ENCODE measurements at regions not wholly inside any gene's neighbourhood (a gene's known extent, or its start where the extent isn't known, plus 50 kb on each side); places are given as distances from the start of the nearest gene placed in this dataset.

- no peak for DNase-seq (ENCODE audit: low read depth in 1 of 2, low spot score in 1 of 2)
- no peak overlapping the region for H3K27ac ChIP-seq (replicated peaks)
These were observed 306.9 kb downstream of the SLITRK6 start for GRCh38 chr13:85492283-85492682.

GRCh38 chr13:85486663-85487062 lies 312.6 kb downstream of the SLITRK6 start:
- H3K27ac ChIP-seq (replicated peaks), result no peak overlapping the region
- TF ChIP-seq CTCF (IDR thresholded peaks at IDR 0.05; ENCODE audit: insufficient read depth, low read length) (no peak), SPI1 (IDR thresholded peaks at IDR 0.05; ENCODE audit: borderline replicate concordance, low read depth) (no peak), POLR2AphosphoS5 (IDR thresholded peaks at IDR 0.05; ENCODE audit: low read depth) (no peak), GABPA (IDR thresholded peaks at IDR 0.05; ENCODE audit: low read depth) (no peak)
- TF ChIP-seq, protein P1, sequence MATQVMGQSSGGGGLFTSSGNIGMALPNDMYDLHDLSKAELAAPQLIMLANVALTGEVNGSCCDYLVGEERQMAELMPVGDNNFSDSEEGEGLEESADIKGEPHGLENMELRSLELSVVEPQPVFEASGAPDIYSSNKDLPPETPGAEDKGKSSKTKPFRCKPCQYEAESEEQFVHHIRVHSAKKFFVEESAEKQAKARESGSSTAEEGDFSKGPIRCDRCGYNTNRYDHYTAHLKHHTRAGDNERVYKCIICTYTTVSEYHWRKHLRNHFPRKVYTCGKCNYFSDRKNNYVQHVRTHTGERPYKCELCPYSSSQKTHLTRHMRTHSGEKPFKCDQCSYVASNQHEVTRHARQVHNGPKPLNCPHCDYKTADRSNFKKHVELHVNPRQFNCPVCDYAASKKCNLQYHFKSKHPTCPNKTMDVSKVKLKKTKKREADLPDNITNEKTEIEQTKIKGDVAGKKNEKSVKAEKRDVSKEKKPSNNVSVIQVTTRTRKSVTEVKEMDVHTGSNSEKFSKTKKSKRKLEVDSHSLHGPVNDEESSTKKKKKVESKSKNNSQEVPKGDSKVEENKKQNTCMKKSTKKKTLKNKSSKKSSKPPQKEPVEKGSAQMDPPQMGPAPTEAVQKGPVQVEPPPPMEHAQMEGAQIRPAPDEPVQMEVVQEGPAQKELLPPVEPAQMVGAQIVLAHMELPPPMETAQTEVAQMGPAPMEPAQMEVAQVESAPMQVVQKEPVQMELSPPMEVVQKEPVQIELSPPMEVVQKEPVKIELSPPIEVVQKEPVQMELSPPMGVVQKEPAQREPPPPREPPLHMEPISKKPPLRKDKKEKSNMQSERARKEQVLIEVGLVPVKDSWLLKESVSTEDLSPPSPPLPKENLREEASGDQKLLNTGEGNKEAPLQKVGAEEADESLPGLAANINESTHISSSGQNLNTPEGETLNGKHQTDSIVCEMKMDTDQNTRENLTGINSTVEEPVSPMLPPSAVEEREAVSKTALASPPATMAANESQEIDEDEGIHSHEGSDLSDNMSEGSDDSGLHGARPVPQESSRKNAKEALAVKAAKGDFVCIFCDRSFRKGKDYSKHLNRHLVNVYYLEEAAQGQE (IDR thresholded peaks at IDR 0.05; ENCODE audit: insufficient replicate concordance, low read depth), result no peak
- H3K4me3 ChIP-seq (replicated peaks; ENCODE audit: insufficient read depth, low read length), result no peak overlapping the region
- H3K27me3 ChIP-seq (ENCODE audit: insufficient read depth, poor library complexity, severe bottlenecking), result no peaks in the 10 kb centered on the region
- no peak for DNase-seq (ENCODE audit: low read depth in 1 of 2, low spot score in 1 of 2)

More at GRCh38 chr13:85492283-85492682, 306.9 kb downstream of the SLITRK6 start:
- Histone ChIP-seq H3K27me3 (ENCODE audit: insufficient read depth, poor library complexity, severe bottlenecking) (no peaks in the 10 kb centered on the region), H3K4me3 (replicated peaks; ENCODE audit: insufficient read depth, low read length) (no peak overlapping the region)
- TF ChIP-seq SPI1 (IDR thresholded peaks at IDR 0.05; ENCODE audit: borderline replicate concordance, low read depth) (no peak), POLR2AphosphoS5 (IDR thresholded peaks at IDR 0.05; ENCODE audit: low read depth) (no peak), CTCF (IDR thresholded peaks at IDR 0.05; ENCODE audit: insufficient read depth, low read length) (no peak), GABPA (IDR thresholded peaks at IDR 0.05; ENCODE audit: low read depth) (no peak)
- TF ChIP-seq, protein P1 (IDR thresholded peaks at IDR 0.05; ENCODE audit: insufficient replicate concordance, low read depth), result no peak

DNA sequence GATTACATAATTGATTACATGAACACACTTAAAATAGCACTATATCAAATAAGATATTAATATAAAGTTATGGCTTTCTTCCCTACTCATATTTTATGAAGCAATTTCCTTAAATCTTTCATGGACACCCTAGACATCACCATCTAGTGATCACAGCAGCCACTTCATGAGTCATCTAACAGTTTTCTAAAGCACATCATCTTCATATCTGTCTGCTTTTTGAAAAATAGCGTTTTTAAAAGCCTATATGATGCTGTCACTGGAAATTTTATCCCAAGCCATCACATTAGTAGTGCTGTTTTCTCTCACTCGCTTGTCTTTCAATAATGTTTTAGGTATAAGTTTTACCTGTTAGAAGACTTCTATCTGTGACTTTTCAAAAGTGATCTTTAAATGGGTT lies 326.1 kb downstream of the SLITRK6 start:
- no peak for DNase-seq (ENCODE audit: low read depth in 1 of 2, low spot score in 1 of 2)
- TF ChIP-seq CTCF (IDR thresholded peaks at IDR 0.05; ENCODE audit: insufficient read depth, low read length) (no peak), POLR2AphosphoS5 (IDR thresholded peaks at IDR 0.05; ENCODE audit: low read depth) (no peak), GABPA (IDR thresholded peaks at IDR 0.05; ENCODE audit: low read depth) (no peak), SPI1 (IDR thresholded peaks at IDR 0.05; ENCODE audit: borderline replicate concordance, low read depth) (no peak)
- TF ChIP-seq, protein P1 (IDR thresholded peaks at IDR 0.05; ENCODE audit: insufficient replicate concordance, low read depth), result no peak

More for the DNA sequence above, 326.1 kb downstream of the SLITRK6 start:
- H3K4me3 ChIP-seq (replicated peaks; ENCODE audit: insufficient read depth, low read length), result no peak overlapping the region
- H3K27me3 ChIP-seq (ENCODE audit: insufficient read depth, poor library complexity, severe bottlenecking), result no peaks in the 10 kb centered on the region
- no peak overlapping the region for H3K27ac ChIP-seq (replicated peaks)
